IMR-90 (cell line): ENCODE measurements at regions not wholly inside any gene's neighbourhood (a gene's known extent, or its start where the extent isn't known, plus 50 kb on each side); places are given as distances from the start of the nearest gene placed in this dataset.

ENCODE experiments used
- ATAC-seq: fragments of 200-7000 bp; cut with Tn5 transposase; 2 replicates; pipeline ENCODE4 v1.9.1; 2020; ENCODE audit warnings: low read depth, mild to moderate bottlenecking, moderate library complexity
- BruUV-seq: library from RNA; stranded (reverse); fragments of 400-500 nt; replicated peaks from 2 replicates; lab custom pipeline; 2021; lab: Mats Ljungman, UMichigan
- CTCF ChIA-PET: fragments of 300-600 bp; formaldehyde crosslinking; extraction: SDS; loops from one replicate; lab custom pipeline; 2021; ENCODE audit warnings: antibody characterized with exemption; lab: Yijun Ruan, JAX
- POLR2A ChIA-PET: fragments of 300-600 bp; sonication (Branson Sonifier 250); formaldehyde crosslinking; loops from one replicate; lab custom pipeline; 2022; ENCODE audit warnings: antibody characterized with exemption; ENCODE audit not compliant: unreplicated experiment; lab: Charles Lee
- DNase-seq: peaks from one replicate; pipeline ENCODE4 v3.0.0; 2013
- H2AFZ ChIP-seq: replicated peaks from 2 replicates; pipeline ENCODE3; 2013; ENCODE audit warnings: low read length, mild to moderate bottlenecking; ENCODE audit not compliant: poor library complexity
- H2AK5ac ChIP-seq: 2 replicates; pipeline ENCODE4 v1.6.1; 2013; ENCODE audit warnings: low read depth, low read length, inconsistent platforms
- H2AK9ac ChIP-seq: replicated peaks from 2 replicates; pipeline ENCODE3; 2013; ENCODE audit warnings: mild to moderate bottlenecking, low read depth, low read length, moderate library complexity; ENCODE audit not compliant: poor library complexity
- H2BK120ac ChIP-seq: 2 replicates; pipeline ENCODE4 v1.6.1; 2013; ENCODE audit warnings: low read depth, low read length, inconsistent platforms
- H2BK15ac ChIP-seq: 3 replicates; pipeline ENCODE4 v1.6.1; 2013; ENCODE audit warnings: low read depth, low read length, inconsistent platforms
- H2BK20ac ChIP-seq: 2 replicates; pipeline ENCODE4 v1.6.1; 2013; ENCODE audit warnings: low read depth, mild to moderate bottlenecking, inconsistent platforms, low read length, moderate library complexity
- H2BK5ac ChIP-seq: 2 replicates; pipeline ENCODE4 v1.6.1; 2013; ENCODE audit warnings: mild to moderate bottlenecking, low read depth, low read length, inconsistent platforms; ENCODE audit not compliant: poor library complexity, severe bottlenecking
- H3K14ac ChIP-seq: replicated peaks from 2 replicates; pipeline ENCODE4 v1.6.1; 2013; ENCODE audit warnings: low read depth, low read length, inconsistent platforms
- H3K18ac ChIP-seq: 2 replicates; pipeline ENCODE4 v1.6.1; 2013; ENCODE audit warnings: low read depth, low read length, control low read depth
- H3K23ac ChIP-seq: 2 replicates; pipeline ENCODE4 v1.6.1; 2013; ENCODE audit warnings: low read depth, low read length, inconsistent platforms
- H3K27ac ChIP-seq: 2 replicates; pipeline ENCODE4 v1.5.1; 2013; ENCODE audit warnings: mild to moderate bottlenecking, control low read depth, low read length; ENCODE audit not compliant: insufficient read depth
- H3K27me3 ChIP-seq: 2 replicates; pipeline ENCODE4 v1.6.1; 2013; ENCODE audit warnings: low read length; ENCODE audit not compliant: control insufficient read depth, insufficient read depth
- H3K36me3 ChIP-seq: 2 replicates; pipeline ENCODE4 v1.6.1; 2013; ENCODE audit warnings: low read length, mixed read lengths; ENCODE audit not compliant: control insufficient read depth, insufficient read depth
- H3K4ac ChIP-seq: 2 replicates; pipeline ENCODE4 v1.6.1; 2013; ENCODE audit warnings: low read depth, low read length, inconsistent platforms
- H3K4me1 ChIP-seq: 2 replicates; pipeline ENCODE4 v1.6.1; 2013; ENCODE audit warnings: low read length, mixed read lengths; ENCODE audit not compliant: control insufficient read depth, insufficient read depth
- H3K4me2 ChIP-seq: 2 replicates; pipeline ENCODE4 v1.6.1; 2013; ENCODE audit warnings: low read depth, mild to moderate bottlenecking, control low read depth, low read length, moderate library complexity
- H3K4me3 ChIP-seq: 2 replicates; pipeline ENCODE4 v1.5.1; 2013; ENCODE audit warnings: low read depth, mild to moderate bottlenecking, control low read depth, low read length, moderate library complexity; ENCODE audit not compliant: insufficient read depth
- H3K56ac ChIP-seq: 2 replicates; pipeline ENCODE4 v1.6.1; 2013; ENCODE audit warnings: low read length, inconsistent platforms; ENCODE audit not compliant: insufficient read depth; ENCODE audit errors: extremely low read depth
- H3K79me1 ChIP-seq, 2 experiments: 2 replicates each; pipeline ENCODE4 v1.6.1; 2013; ENCODE audit warnings: low read length in 2 of 2, inconsistent platforms in 1 of 2, low read depth in 1 of 2
- H3K9ac ChIP-seq: 2 replicates; pipeline ENCODE4 v1.6.1; 2013; ENCODE audit warnings: low read depth, low read length, control low read depth
- H3K9me1 ChIP-seq: 2 replicates; pipeline ENCODE4 v1.6.1; 2013; ENCODE audit warnings: low read length, inconsistent platforms; ENCODE audit not compliant: insufficient read depth
- H3K9me3 ChIP-seq: 2 replicates; pipeline ENCODE4 v1.6.1; 2013; ENCODE audit warnings: low read length; ENCODE audit not compliant: control insufficient read depth, insufficient read depth
- H4K20me1 ChIP-seq: 2 replicates; pipeline ENCODE4 v1.6.1; 2013; ENCODE audit warnings: low read length, inconsistent platforms; ENCODE audit not compliant: insufficient read depth
- H4K5ac ChIP-seq: 2 replicates; pipeline ENCODE4 v1.6.1; 2013; ENCODE audit warnings: mild to moderate bottlenecking, low read depth, low read length, control low read depth
- H4K8ac ChIP-seq, 2 experiments: 2 replicates each; pipeline ENCODE4 v1.6.1; 2013; ENCODE audit warnings: low read depth in 2 of 2, low read length in 2 of 2, control low read depth in 1 of 2, inconsistent platforms in 1 of 2
- H4K91ac ChIP-seq: 2 replicates; pipeline ENCODE4 v1.6.1; 2013; ENCODE audit warnings: low read depth, low read length, inconsistent platforms; ENCODE audit not compliant: insufficient read depth
- NFE2L2 ChIP-seq: fragments of 150-350 bp; IDR thresholded peaks from 2 replicates; pipeline ENCODE4 v1.6.1; 2016; ENCODE audit warnings: low read depth, mild to moderate bottlenecking, low read length
- RFX5 ChIP-seq: IDR thresholded peaks from 2 replicates; pipeline ENCODE4 v1.8.0; 2012; ENCODE audit warnings: low read depth, mild to moderate bottlenecking, low read length, moderate library complexity
- WGBS, 2 experiments: methylation state at CpG; one replicate each; pipeline versions ENCODE4 v1.1.5 to v1.1.7; 2013; ENCODE audit warnings: missing lambda C conversion rate in 2 of 2; ENCODE audit not compliant: insufficient read length in 1 of 2; ENCODE audit errors: extremely low coverage in 2 of 2; 5-methylcytosine and 5-hydroxymethylcytosine counted together
- dilution Hi-C: fragments of 300-500 bp; cut with HindIII; formaldehyde crosslinking; loops from one replicate; pipeline ENCODE4 v1.14.3; 2018; ENCODE audit warnings: low sequenced_read_pairs; ENCODE audit not compliant: unreplicated experiment
- in situ Hi-C: fragments of 300-500 bp; cut with MboI; formaldehyde crosslinking; loops from 3 replicates; pipeline ENCODE4 v1.14.3; 2019; ENCODE audit warnings: low sequenced_read_pairs, inconsistent platforms, mixed read lengths
- intact Hi-C: fragments of 100-400 bp; cut with micrococcal nuclease; formaldehyde crosslinking; loops from 2 replicates; pipeline ENCODE4 v1.10.0; 2022
- TF ChIP-seq, protein P1 (sequence below): fragments of 150-350 bp; IDR thresholded peaks from 2 replicates; pipeline ENCODE4 v1.6.1; 2016; ENCODE audit warnings: low read depth, mild to moderate bottlenecking, low read length, moderate library complexity, borderline replicate concordance
- TF ChIP-seq, protein P2 (sequence below): fragments of 150-350 bp; IDR thresholded peaks from 2 replicates; pipeline ENCODE4 v1.6.1; 2017; ENCODE audit warnings: mild to moderate bottlenecking, antibody characterized with exemption, low read length, low read depth

DNA sequence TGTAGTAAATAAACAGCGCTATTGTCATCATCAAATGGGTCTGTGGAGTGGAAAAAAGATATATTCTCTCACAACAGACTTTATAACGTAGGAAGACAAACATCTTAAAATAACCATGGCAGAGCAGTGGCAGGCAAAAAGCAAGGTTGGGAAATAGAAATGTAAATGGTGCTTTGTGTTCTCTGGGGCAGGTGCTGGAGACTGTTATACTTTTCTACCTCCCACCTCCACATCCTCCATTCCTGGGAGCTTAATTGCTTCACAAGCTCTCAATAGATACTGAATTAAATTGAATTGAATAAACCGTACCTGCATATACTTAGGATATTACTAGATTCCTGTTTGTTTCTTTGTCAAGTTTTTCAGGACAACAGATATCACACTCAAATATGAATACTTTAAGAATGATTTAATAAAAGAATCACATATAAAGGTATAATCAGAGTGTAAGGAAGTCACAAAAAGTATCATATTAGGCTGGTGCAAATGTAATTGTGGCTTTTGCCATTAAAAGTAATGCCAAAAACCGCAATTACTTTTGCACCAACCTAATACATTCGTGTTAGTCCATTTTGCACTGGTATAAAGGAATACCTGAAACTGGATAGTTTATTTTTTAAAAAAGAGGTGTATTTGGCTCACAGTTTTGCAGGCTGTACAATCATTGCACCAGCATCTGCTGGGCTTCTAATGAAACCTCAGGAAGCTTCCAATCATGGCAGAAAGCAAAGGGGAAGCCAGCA lies 367.3 kb downstream of the GRIA2 start:
- no peak overlapping the region for H2AK5ac ChIP-seq
- no peaks in the 10 kb centered on the region for H3K27me3 ChIP-seq
- DNase-seq = no peak
- H2AFZ ChIP-seq = no peak overlapping the region
- in situ Hi-C loops (no loop called here), dilution Hi-C loops (no loop called here), intact Hi-C loops (no loop called here)
- WGBS, 2 experiments = no CpG with 5 or more reads among the region's 5 CpGs
- H3K23ac ChIP-seq = no peak overlapping the region
- no peaks in the 10 kb centered on the region for H3K4me1 ChIP-seq
- H4K91ac ChIP-seq = no peak overlapping the region
- no peak overlapping the region for H3K56ac ChIP-seq
- no peak overlapping the region for H4K8ac ChIP-seq
- no peak overlapping the region for H3K18ac ChIP-seq
- H2BK15ac ChIP-seq = no peak overlapping the region
- no peaks in the 10 kb centered on the region for H3K9me3 ChIP-seq
- H3K4me2 ChIP-seq = no peak overlapping the region
- BruUV-seq = no TSS peak
- no peak overlapping the region for H2BK5ac ChIP-seq
- no peak overlapping the region for H2BK120ac ChIP-seq
- no peak overlapping the region for H2BK20ac ChIP-seq
- H2AK9ac ChIP-seq = no peak overlapping the region
- H4K5ac ChIP-seq = no peak overlapping the region
- no peaks in the 10 kb centered on the region for H4K20me1 ChIP-seq
- ATAC-seq = no peak
- H3K14ac ChIP-seq = no peak overlapping the region
- ChIA-PET CTCF (no interaction called here), POLR2A (no interaction called here)
- H3K9ac ChIP-seq = no peak overlapping the region
- no peak overlapping the region for H3K4me3 ChIP-seq
- no peaks in the 10 kb centered on the region for H3K79me1 ChIP-seq
- no peaks in the 10 kb centered on the region for H3K36me3 ChIP-seq
- no peak overlapping the region for H3K4ac ChIP-seq
- H3K9me1 ChIP-seq = no peaks in the 10 kb centered on the region
- no peak overlapping the region for H3K27ac ChIP-seq
- TF ChIP-seq NFE2L2 (no peak), RFX5 (no peak)
- TF ChIP-seq, protein P1, sequence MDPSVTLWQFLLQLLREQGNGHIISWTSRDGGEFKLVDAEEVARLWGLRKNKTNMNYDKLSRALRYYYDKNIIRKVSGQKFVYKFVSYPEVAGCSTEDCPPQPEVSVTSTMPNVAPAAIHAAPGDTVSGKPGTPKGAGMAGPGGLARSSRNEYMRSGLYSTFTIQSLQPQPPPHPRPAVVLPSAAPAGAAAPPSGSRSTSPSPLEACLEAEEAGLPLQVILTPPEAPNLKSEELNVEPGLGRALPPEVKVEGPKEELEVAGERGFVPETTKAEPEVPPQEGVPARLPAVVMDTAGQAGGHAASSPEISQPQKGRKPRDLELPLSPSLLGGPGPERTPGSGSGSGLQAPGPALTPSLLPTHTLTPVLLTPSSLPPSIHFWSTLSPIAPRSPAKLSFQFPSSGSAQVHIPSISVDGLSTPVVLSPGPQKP = no peak
- TF ChIP-seq, protein P2, sequence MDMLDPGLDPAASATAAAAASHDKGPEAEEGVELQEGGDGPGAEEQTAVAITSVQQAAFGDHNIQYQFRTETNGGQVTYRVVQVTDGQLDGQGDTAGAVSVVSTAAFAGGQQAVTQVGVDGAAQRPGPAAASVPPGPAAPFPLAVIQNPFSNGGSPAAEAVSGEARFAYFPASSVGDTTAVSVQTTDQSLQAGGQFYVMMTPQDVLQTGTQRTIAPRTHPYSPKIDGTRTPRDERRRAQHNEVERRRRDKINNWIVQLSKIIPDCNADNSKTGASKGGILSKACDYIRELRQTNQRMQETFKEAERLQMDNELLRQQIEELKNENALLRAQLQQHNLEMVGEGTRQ = no peak
